SK-N-SH (cell line): ENCODE measurements at regions not wholly inside any gene's neighbourhood (a gene's known extent, or its start where the extent isn't known, plus 50 kb on each side); places are given as distances from the start of the nearest gene placed in this dataset.

Experiments used
- TF ChIP-seq, protein P1 (sequence below): fragments of 200-600 bp; sonication (generic); IDR thresholded peaks from 2 replicates; pipeline ENCODE4 v1.6.1; 2017; ENCODE audit warnings: antibody characterized with exemption, mild to moderate bottlenecking, moderate library complexity
- TF ChIP-seq, protein P2 (sequence below): IDR thresholded peaks from 2 replicates; pipeline ENCODE4 v1.4.0; 2012; ENCODE audit warnings: low read depth, borderline replicate concordance

DNA sequence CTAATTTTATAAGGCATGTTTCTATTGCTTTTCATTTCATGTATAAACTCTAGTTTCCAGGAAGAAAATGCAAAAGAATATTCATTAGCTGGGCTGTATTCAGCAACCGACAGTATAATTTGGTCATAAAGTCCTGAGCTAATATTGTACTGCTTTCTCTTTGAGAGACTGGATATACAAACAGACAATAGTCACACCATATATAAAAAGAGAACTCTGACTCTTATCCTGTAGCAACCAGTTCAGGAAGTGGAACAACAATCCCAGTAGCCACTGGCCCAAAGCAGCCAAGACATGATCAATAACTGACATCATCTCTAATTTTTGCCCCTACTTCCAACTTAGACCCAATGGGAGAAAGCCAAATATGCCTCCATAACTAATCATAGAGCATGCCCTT, 160.8 kb downstream of the FSIP2 start:
- TF ChIP-seq, protein P1, sequence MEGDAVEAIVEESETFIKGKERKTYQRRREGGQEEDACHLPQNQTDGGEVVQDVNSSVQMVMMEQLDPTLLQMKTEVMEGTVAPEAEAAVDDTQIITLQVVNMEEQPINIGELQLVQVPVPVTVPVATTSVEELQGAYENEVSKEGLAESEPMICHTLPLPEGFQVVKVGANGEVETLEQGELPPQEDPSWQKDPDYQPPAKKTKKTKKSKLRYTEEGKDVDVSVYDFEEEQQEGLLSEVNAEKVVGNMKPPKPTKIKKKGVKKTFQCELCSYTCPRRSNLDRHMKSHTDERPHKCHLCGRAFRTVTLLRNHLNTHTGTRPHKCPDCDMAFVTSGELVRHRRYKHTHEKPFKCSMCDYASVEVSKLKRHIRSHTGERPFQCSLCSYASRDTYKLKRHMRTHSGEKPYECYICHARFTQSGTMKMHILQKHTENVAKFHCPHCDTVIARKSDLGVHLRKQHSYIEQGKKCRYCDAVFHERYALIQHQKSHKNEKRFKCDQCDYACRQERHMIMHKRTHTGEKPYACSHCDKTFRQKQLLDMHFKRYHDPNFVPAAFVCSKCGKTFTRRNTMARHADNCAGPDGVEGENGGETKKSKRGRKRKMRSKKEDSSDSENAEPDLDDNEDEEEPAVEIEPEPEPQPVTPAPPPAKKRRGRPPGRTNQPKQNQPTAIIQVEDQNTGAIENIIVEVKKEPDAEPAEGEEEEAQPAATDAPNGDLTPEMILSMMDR: no peak
- TF ChIP-seq, protein P2, sequence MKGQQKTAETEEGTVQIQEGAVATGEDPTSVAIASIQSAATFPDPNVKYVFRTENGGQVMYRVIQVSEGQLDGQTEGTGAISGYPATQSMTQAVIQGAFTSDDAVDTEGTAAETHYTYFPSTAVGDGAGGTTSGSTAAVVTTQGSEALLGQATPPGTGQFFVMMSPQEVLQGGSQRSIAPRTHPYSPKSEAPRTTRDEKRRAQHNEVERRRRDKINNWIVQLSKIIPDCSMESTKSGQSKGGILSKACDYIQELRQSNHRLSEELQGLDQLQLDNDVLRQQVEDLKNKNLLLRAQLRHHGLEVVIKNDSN: no peak
